GM19239 (cell line): ENCODE measurements at regions not wholly inside any gene's neighbourhood (a gene's known extent, or its start where the extent isn't known, plus 50 kb on each side); places are given as distances from the start of the nearest gene placed in this dataset.
"Not testable (repeated sequence)": the region's sequence is repeated elsewhere in the genome, so short reads cannot be mapped to it uniquely, and the experiment has no call there.

ENCODE experiments used
- DNase-seq: peaks from one replicate; pipeline ENCODE4 v3.0.0; 2011; ENCODE audit warnings: low spot score; ENCODE audit not compliant: insufficient read length
- FAIRE-seq: peaks from 2 replicates; lab custom pipeline; 2011; peaks lifted over from hg19 to GRCh38; lab: Jason Lieb, UNC

GRCh38 chr18:47383729-47384128 lies 132.3 kb upstream of the SKOR2 start:
- FAIRE-seq, result no peak
- DNase-seq, result no peak

GRCh38 chr18:47381975-47382570 lies 130.6 kb upstream of the SKOR2 start:
- no peak for DNase-seq
- FAIRE-seq, result no peak

GRCh38 chr18:47380153-47380552 lies 128.7 kb upstream of the SKOR2 start:
- DNase-seq (no peak), FAIRE-seq (no peak)

- no peak for FAIRE-seq
- DNase-seq, result no peak
Observed at GRCh38 chr18:47373465-47373864, 122.0 kb upstream of the SKOR2 start.

GRCh38 chr18:47370052-47370451 lies 118.6 kb upstream of the SKOR2 start:
- DNase-seq (no peak), FAIRE-seq (no peak)

DNA sequence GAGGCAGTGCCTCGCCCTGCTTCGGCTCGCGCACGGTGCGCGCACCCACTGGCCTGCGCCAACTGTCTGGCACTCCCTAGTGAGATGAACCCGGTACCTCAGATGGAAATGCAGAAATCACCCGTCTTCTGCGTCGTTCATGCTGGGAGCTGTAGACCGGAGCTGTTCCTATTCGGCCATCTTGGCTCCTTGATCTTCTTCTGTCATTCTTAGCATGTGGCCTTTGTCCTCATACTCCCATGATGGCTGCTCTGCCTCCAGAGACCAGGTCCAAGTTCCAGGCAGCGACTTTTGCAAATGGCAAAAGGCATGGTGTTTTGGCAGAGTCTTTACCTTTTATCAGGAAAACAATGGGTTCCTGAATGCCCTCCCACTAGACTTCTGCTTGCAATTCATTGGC lies 102.6 kb upstream of the SKOR2 start:
- DNase-seq, FAIRE-seq: not testable (repeated sequence)

- no peak for FAIRE-seq
- no peak for DNase-seq
Observed at GRCh38 chr18:47346016-47346415, 94.6 kb upstream of the SKOR2 start.

GRCh38 chr18:47345291-47345690 lies 93.8 kb upstream of the SKOR2 start:
- no peak for FAIRE-seq
- no peak for DNase-seq

GRCh38 chr18:47343291-47343690 lies 91.8 kb upstream of the SKOR2 start:
- DNase-seq (no peak), FAIRE-seq (no peak)

GRCh38 chr18:47342566-47342965 lies 91.1 kb upstream of the SKOR2 start:
- no peak for FAIRE-seq

GRCh38 chr18:47341678-47342077 lies 90.2 kb upstream of the SKOR2 start:
- FAIRE-seq (no peak), DNase-seq (no peak)

More at GRCh38 chr18:47342566-47342965, 91.1 kb upstream of the SKOR2 start:
- no peak for DNase-seq

DNA sequence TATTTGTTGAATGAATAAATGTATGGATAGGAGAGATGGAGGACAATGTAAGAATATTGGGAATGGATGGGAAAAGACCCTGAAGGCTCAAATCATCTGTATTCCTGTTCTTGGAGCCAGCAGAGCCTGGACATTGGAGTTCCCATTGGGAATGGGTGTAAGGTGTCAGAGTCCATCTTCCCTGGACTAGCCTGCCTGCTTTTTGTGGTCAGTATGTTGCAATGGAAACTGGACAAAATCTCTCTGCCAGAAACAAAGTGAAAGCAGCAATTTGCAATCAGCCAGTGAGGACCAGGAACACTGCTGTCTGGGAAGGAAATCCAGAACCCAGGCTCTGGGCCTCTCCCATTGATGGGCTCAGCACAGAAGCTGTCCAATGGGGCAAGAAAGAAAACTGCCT lies 83.5 kb upstream of the SKOR2 start:
- DNase-seq, result no peak
- FAIRE-seq, result no peak

DNA sequence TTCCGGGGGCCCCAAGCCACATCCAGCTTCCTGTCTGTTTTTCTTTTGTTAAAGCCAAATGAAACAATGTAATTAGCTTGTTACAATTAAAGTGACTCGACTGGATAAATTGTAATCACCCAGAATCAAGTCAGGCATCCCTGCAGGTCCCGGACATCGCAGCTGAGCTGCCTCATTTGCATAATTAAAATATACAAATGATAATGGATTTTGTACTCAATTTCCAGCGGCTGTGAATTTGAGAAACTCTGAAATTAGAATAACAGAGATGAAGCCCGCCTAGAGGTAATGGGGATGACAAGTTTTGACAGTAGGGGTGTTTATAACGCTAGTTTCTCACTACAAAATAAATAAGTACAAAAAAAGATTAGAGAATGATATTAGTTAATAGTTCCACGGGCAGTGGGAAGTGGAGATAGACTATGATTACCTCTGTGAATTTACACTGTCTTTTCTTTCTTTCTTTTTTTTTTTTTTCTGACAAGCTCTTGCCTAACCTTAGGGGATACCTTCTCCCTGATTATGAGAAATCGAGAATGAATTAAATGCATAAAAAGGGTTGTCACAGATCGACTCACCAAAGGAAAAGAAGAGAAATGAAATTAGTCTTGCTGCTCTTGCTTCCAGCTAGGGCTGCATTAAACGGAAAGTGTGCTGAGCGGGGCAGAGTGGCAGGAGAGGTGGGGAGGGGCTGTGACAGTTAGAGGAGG lies 82.6 kb upstream of the SKOR2 start:
- DNase-seq (no peak), FAIRE-seq (no peak)

DNA sequence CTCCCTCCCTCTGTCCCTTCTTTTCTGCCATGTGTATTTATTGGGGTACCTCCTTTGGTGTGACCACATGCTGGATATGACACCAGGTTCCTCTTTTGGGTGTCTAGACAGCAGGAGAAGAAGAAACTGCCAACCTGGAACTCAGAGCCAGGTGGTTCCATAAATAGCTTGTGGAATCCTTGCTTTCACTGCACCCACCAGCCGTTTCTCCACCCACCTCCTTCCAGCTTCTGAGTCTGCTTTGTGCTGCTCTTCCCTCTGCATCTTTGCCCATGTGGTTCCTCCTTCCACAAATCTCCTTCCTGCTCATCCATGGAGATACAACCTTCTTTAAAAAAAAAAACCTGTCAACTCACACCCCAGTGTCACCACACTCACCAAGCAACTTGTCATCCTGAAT lies 80.2 kb upstream of the SKOR2 start:
- DNase-seq, result no peak
- no peak for FAIRE-seq

- DNase-seq (no peak), FAIRE-seq (no peak)
Observed at GRCh38 chr18:47331026-47331425, 79.6 kb upstream of the SKOR2 start.

DNA sequence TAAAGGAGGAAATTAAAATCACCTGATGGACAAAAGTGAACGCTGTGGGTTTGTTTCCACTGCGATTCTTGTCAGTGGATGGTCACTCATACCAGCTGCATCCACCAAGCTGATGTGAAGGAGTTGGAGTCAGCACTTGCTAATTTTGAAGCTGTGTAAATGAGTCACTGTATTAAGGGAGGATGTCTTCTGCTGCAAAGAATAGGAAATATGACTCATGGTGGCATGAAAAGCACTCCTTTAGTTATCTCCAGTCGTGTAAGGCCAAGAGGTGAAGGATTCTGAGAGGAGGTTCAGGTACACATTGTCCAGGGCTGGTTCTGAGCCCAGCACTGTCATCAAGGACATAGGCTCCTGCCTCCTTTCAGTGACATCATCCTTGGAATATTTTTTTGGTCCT lies 71.7 kb upstream of the SKOR2 start:
- DNase-seq (no peak), FAIRE-seq (no peak)

GRCh38 chr18:47321815-47322214 lies 70.4 kb upstream of the SKOR2 start:
- FAIRE-seq, result no peak

DNA sequence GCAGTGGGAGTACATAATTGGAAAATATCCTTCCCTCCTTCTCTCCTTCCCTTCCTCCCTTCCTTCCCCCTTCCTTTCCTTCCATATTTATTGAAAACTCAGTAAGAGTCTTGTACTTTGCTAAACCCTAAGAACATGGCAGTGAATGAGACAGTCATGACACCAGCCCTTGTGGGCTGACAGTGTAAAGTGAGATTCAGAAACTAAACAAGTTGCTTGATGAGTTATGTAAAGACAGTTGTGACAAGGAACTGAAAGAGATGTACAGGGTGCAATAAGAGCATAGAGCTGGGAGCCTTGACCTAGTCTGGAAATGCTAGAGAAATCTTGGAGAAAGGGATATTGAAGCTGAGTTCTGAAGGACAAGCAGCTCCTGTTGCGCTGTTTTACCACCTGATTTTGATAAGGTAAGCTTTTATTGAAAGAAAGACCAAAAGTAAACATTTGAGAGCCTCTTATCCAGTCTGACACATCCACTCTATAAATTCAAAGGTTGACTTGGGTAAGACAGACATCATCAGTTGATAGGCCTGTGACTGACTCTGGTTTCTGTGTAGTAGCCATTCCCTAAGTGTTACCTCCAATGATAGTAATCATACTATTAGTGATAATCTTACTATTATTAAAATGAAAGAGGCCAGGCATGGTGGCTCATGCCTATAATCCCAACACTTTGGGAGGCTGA lies 66.5 kb upstream of the SKOR2 start:
- no peak for FAIRE-seq

More at GRCh38 chr18:47321815-47322214, 70.4 kb upstream of the SKOR2 start:
- no peak for DNase-seq

DNA sequence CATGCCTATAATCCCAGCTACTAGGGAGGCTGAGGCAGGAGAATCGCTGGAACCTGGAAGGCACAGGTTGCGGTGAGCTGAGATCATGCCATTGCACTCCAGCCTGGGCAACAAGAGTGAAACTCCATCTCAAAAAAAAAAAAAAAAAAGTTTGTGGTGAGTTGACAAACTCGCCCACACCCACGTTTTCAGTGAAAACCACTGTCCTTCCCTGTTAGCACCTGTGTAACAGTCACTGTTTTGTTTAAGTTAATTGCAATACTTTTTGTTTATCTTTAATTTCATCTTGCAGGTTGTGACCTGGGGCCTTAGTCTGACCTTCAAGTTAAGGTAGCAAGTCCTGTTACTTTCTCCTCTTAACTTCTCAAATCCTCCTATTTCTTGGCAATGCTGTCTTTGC lies 65.5 kb upstream of the SKOR2 start:
- no peak for FAIRE-seq

More for the DNA sequence above, 66.5 kb upstream of the SKOR2 start:
- DNase-seq, result no peak

GRCh38 chr18:47313901-47314300 lies 62.4 kb upstream of the SKOR2 start:
- FAIRE-seq, result no peak
- no peak for DNase-seq

More for the DNA sequence above, 65.5 kb upstream of the SKOR2 start:
- no peak for DNase-seq

- no peak for DNase-seq
- no peak for FAIRE-seq
Observed at GRCh38 chr18:47311585-47311984, 60.1 kb upstream of the SKOR2 start.
